ENCODE measurements at regions not wholly inside any gene's neighbourhood (a gene's known extent, or its start where the extent isn't known, plus 50 kb on each side); places are given as distances from the start of the nearest gene placed in this dataset.
"Not testable (repeated sequence)": the region's sequence is repeated elsewhere in the genome, so short reads cannot be mapped to it uniquely, and the experiment has no call there.

DNA sequence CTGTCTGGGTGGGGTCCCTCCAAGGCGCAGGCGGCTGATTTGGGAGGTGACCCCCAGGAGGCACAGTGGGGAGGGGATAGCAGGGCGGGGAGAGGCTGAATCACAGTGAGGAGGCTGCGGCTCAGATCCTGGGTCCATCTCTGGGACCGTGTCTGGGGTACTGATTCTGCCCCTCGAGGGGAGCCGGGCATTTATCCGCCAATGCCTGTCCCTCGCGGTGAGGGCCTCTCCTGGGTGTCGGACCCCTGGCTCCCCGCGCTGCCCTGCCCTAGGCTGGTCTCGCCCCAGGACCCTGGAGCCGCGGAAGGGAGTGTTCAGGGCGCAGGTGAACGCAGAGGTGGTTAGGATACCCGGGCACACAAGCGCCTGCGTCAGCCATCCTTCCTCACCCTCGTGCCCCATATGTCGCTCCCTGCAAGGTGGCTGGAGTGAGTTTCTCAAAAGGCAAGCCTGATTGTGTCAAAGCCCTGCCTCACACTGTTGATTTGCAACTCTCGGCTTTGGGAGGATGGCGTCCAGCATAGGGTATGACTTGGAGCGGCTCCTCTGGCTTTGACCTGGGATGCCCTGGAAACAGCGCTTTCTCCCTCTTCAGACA lies 530.9 kb downstream of the PTPRU start:
- no peak for DNase-seq (ENCODE audit: low spot score)

DNA sequence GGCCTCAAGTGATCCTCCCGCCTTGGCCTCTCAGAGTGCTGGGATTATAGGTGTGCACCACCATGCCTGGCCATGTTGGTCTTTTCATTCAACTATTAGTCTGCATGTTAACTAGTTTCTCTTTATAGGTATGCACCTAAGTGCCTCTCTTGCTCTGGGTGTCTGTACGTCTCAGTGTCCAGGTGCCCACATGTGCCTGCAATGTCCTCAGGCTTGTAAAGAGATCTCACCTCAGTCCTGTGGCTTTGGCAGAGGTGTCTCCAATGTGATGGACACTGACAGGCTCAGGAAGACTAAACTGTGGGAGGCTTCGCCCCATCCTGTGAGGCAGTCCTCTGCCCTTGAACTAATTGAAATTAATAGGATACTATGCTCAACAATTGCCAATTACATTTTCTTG lies 526.3 kb downstream of the PTPRU start:
- no peak for DNase-seq (ENCODE audit: low spot score)

- no peak for DNase-seq (ENCODE audit: low spot score)
Measured at GRCh38 chr1:29761159-29761928, 525.0 kb downstream of the PTPRU start.

DNA sequence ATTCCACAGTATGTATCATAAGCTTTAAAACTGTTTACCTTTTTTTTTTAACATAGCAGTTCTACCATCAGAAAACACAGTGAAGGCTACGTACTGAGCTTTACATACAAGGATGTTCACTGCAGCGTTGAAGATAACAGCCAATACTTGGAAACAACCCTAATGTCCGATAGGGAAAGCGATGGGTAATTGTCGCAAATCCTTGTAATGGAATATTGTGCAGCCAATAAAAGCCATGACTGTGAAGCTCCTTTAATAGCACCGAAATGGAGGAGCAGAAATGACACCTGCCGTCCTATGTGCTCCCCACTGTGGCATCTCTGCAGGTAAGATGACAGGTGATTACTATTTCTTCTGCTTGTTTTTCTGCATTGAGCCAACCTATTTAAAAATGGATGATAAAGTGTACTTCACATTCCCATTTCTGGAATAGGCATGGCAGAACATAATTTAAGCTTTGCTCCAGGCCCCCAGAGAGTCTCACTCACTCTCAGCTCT lies 523.8 kb downstream of the PTPRU start:
- DNase-seq (ENCODE audit: low spot score): no peak

- DNase-seq (ENCODE audit: low spot score): no peak
Measured at GRCh38 chr1:29758781-29759499, 522.6 kb downstream of the PTPRU start.

DNA sequence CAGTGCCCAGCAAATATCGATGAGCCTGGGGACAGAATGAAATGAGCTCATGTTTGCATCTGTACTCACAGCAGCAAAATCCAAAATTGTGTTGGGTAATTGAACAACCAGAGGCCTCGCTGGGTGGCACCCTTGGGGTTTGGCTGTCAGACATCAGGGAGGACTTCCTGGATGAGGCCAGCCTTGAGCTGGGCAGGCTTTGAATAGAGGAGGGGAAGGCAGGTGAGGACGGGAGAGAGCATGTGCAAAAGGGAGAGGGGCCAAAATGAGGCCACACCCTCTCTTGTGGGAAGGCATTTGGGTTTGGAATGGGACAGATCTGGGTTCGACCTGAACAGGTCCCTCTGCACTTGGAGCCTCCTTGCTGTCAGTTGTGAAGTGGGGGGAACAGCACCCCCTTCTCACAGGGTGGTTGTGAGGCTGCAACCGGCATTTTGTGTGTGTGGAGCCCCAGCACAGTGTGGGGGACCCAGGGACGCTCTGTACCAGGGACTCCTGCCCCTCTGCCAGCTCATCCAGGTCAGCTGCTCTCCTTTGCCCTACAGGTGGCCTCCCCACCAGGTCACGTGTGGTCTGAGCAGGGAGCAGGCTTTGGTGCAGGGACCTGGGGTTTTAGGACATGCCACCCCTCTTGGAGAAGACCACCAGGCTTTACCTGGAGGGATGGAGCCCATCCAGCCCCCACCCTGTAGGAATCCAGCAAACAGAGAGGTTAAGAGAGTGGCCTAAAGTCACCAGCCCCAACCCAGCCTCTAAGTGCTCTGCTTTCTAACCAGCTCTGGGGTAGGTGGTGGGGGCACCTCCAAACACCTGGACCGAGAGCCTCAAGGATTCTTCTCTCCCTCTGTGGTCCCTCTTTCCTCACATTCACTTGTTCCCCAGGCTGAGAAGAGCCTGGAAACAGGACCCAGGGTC lies 521.8 kb downstream of the PTPRU start:
- no peak for DNase-seq (ENCODE audit: low spot score)

DNA sequence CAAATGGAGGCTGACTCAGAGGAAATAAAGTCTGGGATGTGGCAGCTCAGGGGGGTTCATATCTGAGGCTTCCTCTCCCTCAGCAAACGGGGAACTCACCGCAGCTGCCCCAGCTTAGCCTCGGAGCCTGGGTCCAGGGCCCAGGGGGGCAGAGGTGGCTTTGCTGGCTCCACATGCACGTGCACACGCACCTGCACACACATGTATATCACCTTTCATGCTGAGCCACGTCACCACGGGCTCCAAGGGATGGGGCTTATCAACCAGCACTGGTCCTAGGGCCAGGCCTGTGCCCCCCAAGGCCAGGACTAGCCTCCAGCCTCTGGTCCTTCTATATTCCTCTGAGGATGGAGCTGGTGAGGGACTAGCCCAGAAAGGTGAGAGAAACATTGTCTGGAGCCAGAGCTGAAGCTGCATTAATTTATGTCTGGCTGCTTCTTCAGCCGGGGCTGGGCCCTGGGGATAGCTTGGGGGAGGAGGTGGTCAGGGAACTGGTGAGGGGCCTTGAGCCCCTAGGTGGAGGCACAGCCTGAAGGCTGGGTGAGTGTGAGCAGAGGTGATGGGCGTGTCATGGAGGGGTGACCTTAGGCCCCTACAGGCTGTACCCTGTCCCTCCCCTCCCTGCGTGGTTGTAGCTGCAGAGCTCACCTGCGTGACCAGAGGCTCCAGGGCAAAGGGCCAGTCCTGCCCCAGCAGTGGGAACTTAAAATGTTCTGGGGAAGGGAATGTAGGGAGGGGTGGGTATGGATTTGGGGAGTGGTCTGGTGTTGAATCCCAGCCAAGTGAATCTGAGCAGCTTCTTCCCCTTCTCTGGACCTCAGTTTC lies 520.8 kb downstream of the PTPRU start:
- DNase-seq (ENCODE audit: low spot score): no peak

DNA sequence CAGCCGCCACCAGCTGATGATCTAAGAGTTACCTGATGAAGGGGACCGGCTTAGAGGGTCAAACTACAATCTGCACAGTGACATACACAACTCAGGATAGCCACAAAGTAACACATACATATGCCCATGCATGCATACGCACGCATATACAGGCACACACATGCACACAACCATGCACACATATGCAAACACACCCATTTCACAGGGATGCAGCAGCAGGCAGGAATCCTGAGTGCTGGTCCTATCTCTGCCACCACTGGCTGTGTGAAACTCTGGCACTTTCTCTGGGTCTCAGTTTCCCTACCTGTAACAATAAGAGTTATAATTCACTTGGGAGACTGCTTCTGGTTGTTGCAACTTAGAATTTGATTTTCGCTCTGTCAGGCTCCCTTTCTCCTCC lies 520.2 kb downstream of the PTPRU start:
- DNase-seq (ENCODE audit: low spot score): no peak

GRCh38 chr1:29756085-29756484 lies 519.8 kb downstream of the PTPRU start:
- DNase-seq (ENCODE audit: low spot score): no peak

DNA sequence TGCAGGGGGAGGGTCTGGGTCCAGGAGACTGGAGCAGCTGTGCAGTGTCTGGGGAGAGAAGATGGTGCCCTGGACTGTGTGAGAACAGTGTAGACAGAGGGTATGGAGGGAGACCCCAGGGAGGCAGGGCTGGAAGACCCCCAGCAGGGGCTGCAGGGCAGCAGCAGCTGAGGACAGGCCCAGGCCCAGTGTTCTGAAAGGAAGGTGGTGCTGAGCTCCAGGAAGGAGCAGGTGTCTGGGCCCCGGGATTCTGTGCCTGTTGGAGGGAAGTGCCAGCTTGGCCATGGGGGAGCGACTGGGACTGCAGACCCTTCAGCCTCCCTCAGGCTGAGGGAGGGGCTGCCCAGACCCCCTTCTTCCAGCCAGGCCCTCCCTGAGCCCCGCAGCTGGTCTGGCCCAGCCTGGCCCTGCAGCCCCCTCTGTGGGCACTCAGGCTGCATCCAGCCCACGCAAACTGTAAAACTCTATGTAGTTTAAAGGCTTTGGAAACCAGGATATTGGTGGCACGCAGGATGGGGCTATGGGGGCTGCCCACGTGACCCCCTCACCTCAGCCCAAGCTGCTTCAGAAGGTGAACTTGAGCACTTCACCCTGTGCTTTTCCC lies 519.2 kb downstream of the PTPRU start:
- not testable (repeated sequence) for DNase-seq (ENCODE audit: low spot score)

- no peak for DNase-seq (ENCODE audit: low spot score)
Measured at GRCh38 chr1:29754573-29755375, 518.5 kb downstream of the PTPRU start.

DNA sequence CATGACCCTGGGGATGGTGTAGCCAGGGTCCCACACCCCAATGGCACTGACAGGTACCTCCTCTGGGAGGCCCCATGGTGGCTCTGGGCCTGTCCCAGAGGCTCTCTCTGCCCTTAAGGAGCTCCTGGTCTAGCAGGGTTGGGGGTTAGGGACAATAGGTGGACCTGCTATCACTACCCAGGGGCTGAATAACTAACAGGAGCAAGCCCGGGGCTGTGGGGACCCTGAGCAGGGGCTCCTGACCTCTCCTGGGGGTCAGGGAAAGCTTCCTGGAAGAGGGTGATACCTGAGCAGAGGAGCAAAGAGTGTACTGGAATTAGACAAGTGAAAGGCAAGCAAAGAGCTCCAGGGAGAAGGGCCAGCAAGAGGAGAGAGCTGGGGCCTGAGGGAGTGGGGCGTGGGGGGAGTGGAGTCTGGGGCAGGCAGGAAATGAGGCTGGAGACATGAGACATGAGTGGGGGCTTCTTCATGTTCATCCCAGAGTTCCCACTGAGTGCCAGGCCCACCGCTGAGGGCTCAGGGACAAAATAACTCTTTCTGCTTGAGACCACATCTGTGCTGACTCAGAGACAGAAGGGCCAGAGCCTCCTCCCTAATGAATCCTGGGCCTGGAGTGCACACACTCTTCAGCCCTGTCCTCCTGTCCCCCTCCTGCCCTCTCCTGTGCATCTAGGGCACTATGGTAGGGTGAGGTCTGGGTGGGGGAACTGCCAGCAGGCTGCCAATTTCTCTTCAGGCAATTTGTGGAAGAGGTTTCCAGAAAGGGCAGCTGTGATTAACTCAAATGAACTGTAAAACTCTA lies 517.6 kb downstream of the PTPRU start:
- DNase-seq (ENCODE audit: low spot score): no peak

- no peak for DNase-seq (ENCODE audit: low spot score)
Measured at GRCh38 chr1:29753244-29753643, 516.9 kb downstream of the PTPRU start.

DNA sequence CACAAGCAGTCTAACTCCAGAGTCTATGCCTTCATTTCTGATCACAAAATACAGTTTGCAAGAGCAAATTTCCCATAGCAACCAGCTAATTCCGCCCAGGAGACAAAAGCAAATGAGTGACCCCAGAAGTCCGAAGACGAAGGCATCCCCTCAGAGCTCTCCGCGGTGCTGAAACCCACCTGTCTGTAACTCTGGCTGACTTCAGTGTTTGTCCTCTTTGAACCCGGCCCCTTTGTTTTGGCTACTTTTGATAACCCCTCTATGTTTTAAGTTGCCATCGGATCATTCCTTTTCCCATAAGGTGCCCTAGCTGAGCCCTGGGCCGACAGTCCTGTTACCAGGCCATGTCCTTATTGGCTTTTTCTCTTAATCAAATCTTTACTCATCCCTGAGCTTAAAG lies 515.8 kb downstream of the PTPRU start:
- DNase-seq (ENCODE audit: low spot score): no peak

DNA sequence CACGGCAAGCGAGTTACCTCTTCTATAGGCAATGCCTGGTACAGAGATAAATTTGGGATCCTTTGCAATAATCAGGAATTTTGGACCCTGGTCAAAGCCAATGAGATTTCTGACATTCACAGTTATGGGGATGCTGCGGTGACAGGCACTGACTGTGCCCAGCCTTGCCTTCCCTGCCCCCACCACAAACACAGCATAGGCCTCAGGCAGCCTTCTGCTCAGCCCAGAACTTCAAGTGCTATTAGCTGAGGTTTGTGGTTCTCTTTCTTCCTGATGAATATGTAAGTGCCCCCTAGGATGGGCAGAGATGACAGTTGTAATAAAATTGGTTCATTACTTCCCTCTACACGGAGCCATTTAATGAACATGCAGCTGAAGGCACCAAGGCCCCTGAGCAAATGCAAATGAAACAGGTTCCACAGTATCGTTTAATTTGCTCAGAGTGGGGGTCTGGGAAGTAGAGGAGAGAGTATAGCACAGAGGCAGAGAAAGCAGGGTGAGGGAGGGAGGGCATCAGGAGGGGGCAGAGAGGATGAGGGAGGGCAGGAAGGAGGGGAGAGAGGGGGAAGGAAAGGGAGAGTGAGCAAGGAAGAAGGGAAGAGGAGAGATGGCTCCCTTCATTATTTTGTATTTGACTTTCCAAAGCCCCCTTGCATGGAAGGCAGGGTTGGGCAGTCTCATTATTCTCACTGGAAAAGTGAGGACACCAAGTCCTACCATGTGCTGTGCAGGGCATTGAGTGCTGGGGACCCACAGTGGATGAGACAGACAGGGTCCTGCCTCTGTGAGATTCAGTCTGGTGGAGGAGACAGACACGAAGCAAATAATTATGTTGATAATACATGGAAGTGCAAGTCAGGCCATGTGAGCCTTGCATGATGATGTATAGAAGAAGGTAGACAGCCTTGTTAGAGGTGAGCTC lies 513.0 kb downstream of the PTPRU start:
- DNase-seq (ENCODE audit: low spot score): no peak

DNA sequence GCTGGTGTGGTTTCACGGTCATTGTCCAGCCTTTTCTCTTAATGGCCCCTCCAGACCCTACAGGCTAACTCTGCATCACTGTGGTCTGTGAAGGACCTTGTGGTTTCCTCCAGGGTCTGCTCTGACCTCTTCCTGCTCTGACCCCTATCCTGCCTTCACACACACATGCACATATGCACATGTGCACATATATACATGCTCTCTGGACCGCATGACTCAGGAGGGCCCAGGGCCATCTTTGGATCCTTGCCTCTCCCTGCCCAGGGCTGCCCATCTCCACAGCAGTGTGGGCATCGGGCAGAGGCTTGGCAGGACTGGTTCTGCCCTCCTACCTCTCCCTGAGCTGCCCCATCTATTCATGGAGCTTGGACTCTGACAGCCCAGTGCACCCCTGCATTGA lies 510.9 kb downstream of the PTPRU start:
- DNase-seq (ENCODE audit: low spot score): no peak

DNA sequence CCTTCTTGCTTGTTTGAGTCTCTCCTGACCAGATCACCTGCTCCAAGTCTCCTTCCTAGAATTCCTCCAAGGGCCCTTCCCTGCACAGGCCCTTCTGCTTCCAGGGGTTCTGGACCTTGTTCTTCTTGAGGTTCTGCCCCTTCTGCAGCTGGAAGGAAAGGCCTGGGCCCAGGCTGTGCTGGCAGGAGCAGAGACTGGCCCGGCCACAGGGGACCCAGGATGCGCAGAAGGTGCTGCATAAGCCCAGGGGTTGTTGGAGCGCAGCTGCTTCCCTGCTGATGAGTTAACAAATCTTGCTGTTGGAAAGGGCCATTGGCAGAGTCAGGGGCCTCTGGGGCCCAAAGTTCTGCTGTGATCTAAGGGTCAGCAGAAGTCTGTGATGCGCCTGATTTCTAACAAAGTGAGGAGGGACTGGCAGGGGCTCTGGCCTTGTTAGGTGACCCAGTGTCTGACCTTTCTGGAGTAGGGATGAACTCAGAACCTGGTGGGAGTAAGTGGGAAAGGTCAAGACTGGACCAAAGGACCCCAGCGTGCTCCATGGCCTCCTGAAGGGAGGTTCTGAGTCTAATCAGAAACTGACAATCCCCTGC lies 509.8 kb downstream of the PTPRU start:
- DNase-seq (ENCODE audit: low spot score): no peak

Measured in AG08395 (cell line).